GM12878 (cell line): ENCODE measurements at regions not wholly inside any gene's neighbourhood (a gene's known extent, or its start where the extent isn't known, plus 50 kb on each side); places are given as distances from the start of the nearest gene placed in this dataset.

Experiments used
- ATAC-seq: fragments of 200-7000 bp; cut with Tn5 transposase; 3 replicates; pipeline ENCODE4 v1.9.1; 2020; ENCODE audit warnings: mild to moderate bottlenecking, moderate library complexity
- BruUV-seq: library from RNA; stranded (reverse); fragments of 400-500 nt; replicated peaks from 2 replicates; lab custom pipeline; 2021; lab: Mats Ljungman, UMichigan
- CTCF ChIA-PET: fragments of 300-600 bp; sonication (Branson Sonifier 250); formaldehyde crosslinking; extraction: SDS; loops from one replicate; lab custom pipeline; 2021; ENCODE audit warnings: inconsistent platforms; lab: Yijun Ruan, JAX
- POLR2A ChIA-PET: fragments of 350-600 bp; formaldehyde crosslinking; extraction: SDS; loops from one replicate; lab custom pipeline; 2021; ENCODE audit warnings: inconsistent platforms; lab: Charles Lee
- RAD21 ChIA-PET: fragments of 300-600 bp; sonication (Branson Sonifier 250); formaldehyde crosslinking; loops from one replicate; lab custom pipeline; 2023; ENCODE audit warnings: antibody characterized with exemption; ENCODE audit not compliant: unreplicated experiment; lab: Charles Lee
- SMC1A ChIA-PET: fragments of 300-600 bp; sonication (Branson Sonifier 250); formaldehyde crosslinking; loops from one replicate; lab custom pipeline; 2023; ENCODE audit not compliant: unreplicated experiment, uncharacterized antibody; lab: Charles Lee
- DNase-seq: peaks from one replicate; pipeline ENCODE4 v3.0.0-alpha.2; 2011; ENCODE audit warnings: low read depth, low spot score
- FAIRE-seq: peaks from 3 replicates; lab custom pipeline; 2011; peaks lifted over from hg19 to GRCh38; lab: Jason Lieb, UNC
- H2AFZ ChIP-seq: 2 replicates; pipeline ENCODE4 v1.6.0; 2011; ENCODE audit warnings: low read depth, low read length, control low read depth; ENCODE audit not compliant: control insufficient read depth
- H3K27ac ChIP-seq: 2 replicates; pipeline ENCODE4 v1.5.1; 2011; ENCODE audit warnings: control low read depth; ENCODE audit not compliant: control insufficient read depth, insufficient read depth
- H3K27me3 ChIP-seq, 2 experiments: replicated peaks in 1 of 2; 2 replicates each; pipeline versions ENCODE4 v1.6.0 to v1.6.1; 2011; ENCODE audit warnings: low read length in 1 of 2; ENCODE audit not compliant: control insufficient read depth in 2 of 2, insufficient read depth in 2 of 2
- H3K36me3 ChIP-seq, 2 experiments: 2 replicates each; pipeline ENCODE4 v1.5.1; 2011; ENCODE audit warnings: low read length in 1 of 2; ENCODE audit not compliant: control insufficient read depth in 2 of 2, insufficient read depth in 2 of 2
- H3K4me1 ChIP-seq: 2 replicates; pipeline ENCODE4 v1.6.1; 2011; ENCODE audit warnings: mild to moderate bottlenecking, low read length, moderate library complexity, mixed read lengths; ENCODE audit not compliant: control insufficient read depth, insufficient read depth
- H3K4me2 ChIP-seq: 2 replicates; pipeline ENCODE4 v1.6.0; 2011; ENCODE audit warnings: control low read depth; ENCODE audit not compliant: control insufficient read depth, insufficient read depth
- H3K4me3 ChIP-seq: fragments of 200-600 bp; sonication (generic); 2 replicates; pipeline ENCODE4 v1.5.1; 2016
- H3K79me2 ChIP-seq: 2 replicates; pipeline ENCODE4 v1.6.0; 2011; ENCODE audit warnings: low read length; ENCODE audit not compliant: control insufficient read depth, insufficient read depth
- H3K9ac ChIP-seq: 2 replicates; pipeline ENCODE4 v1.8.0; 2011; ENCODE audit warnings: low read length, control low read depth, mixed read lengths; ENCODE audit not compliant: control insufficient read depth, insufficient read depth
- H3K9me3 ChIP-seq: replicated peaks from 3 replicates; pipeline ENCODE4 v1.5.1; 2011; ENCODE audit warnings: mild to moderate bottlenecking, low read length; ENCODE audit not compliant: control insufficient read depth, insufficient read depth
- H4K20me1 ChIP-seq: 2 replicates; pipeline ENCODE4 v1.6.0; 2011; ENCODE audit not compliant: control insufficient read depth, insufficient read depth
- EED ChIP-seq: sonication (generic); IDR thresholded peaks from 2 replicates; pipeline ENCODE4 v1.6.1; 2016; ENCODE audit warnings: antibody characterized with exemption, low read depth
- NR2F1 ChIP-seq: fragments of 450-650 bp; conservative IDR thresholded peaks from 2 replicates; pipeline ENCODE4 v1.6.1; 2017; ENCODE audit warnings: mild to moderate bottlenecking
- USF1 ChIP-seq: IDR thresholded peaks from 2 replicates; pipeline ENCODE4 v1.6.1; 2011; ENCODE audit warnings: borderline replicate concordance, low read depth, mild to moderate bottlenecking, moderate library complexity, mixed read lengths, low read length; ENCODE audit not compliant: insufficient read depth; ENCODE audit errors: extremely low read length
- ZNF207 ChIP-seq: fragments of 450-650 bp; IDR thresholded peaks from 2 replicates; pipeline ENCODE4 v1.6.1; 2014; ENCODE audit warnings: antibody characterized with exemption, mild to moderate bottlenecking, borderline replicate concordance
- WGBS: methylation state at CpG from one replicate; pipeline ENCODE4 v1.1.6; 2016; ENCODE audit warnings: low lambda C conversion rate; ENCODE audit not compliant: insufficient replicate concordance, insufficient coverage; ENCODE audit errors: missing lambda C conversion rate; 5-methylcytosine and 5-hydroxymethylcytosine counted together
- in situ Hi-C: fragments of 300-500 bp; cut with MboI; formaldehyde crosslinking; loops from 9 replicates; pipeline ENCODE4 v1.14.3; 2018; ENCODE audit warnings: mixed read lengths
- intact Hi-C: fragments of 100-400 bp; cut with micrococcal nuclease; formaldehyde crosslinking; loops from one replicate; pipeline ENCODE4 v1.14.2; 2022; ENCODE audit not compliant: unreplicated experiment
- TF ChIP-seq, protein P1 (sequence below): fragments of 450-650 bp; IDR thresholded peaks from 2 replicates; pipeline ENCODE4 v1.6.1; 2017; ENCODE audit warnings: mild to moderate bottlenecking
- TF ChIP-seq, protein P2 (sequence below): IDR thresholded peaks from 2 replicates; pipeline ENCODE4 v1.6.1; 2012; ENCODE audit warnings: low read depth, low read length, improper control_type of control experiment

DNA sequence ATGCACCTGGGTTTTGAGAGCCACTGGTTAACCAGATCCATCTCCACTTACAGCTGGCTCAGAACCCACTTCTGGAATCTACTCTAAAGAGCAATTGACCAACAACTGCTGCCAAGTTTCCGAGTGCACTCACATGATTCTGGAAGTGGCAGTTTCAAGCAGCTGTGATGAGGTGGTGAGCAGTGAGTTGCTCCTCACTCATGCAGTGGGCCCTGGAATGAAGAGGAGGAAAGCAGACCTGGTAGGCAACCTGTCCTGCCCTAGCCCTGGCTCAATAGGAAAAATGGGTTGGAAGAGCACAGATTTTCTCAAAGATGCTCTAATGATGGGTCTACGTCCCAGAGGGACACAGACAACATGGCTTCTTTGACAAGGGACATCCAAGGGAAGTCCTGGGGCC, 70.7 kb upstream of the NPY start:
- Histone ChIP-seq H3K4me3 (no peak overlapping the region), H3K27ac (no peak overlapping the region), H3K27me3 (no peaks in the 10 kb centered on the region; a peak in 1 of 4 replicates), H3K9ac (no peak overlapping the region), H3K9me3 (no peaks in the 10 kb centered on the region), H2AFZ (no peak overlapping the region), H3K4me2 (no peak overlapping the region), H4K20me1 (no peaks in the 10 kb centered on the region), H3K4me1 (no peaks in the 10 kb centered on the region), H3K36me3 (no peaks in the 10 kb centered on the region), H3K79me2 (no peaks in the 10 kb centered on the region)
- RAD21 ChIA-PET, result no interaction called here
- FAIRE-seq (no peak), DNase-seq (no peak), ATAC-seq (no peak)
- TF ChIP-seq, protein P1, sequence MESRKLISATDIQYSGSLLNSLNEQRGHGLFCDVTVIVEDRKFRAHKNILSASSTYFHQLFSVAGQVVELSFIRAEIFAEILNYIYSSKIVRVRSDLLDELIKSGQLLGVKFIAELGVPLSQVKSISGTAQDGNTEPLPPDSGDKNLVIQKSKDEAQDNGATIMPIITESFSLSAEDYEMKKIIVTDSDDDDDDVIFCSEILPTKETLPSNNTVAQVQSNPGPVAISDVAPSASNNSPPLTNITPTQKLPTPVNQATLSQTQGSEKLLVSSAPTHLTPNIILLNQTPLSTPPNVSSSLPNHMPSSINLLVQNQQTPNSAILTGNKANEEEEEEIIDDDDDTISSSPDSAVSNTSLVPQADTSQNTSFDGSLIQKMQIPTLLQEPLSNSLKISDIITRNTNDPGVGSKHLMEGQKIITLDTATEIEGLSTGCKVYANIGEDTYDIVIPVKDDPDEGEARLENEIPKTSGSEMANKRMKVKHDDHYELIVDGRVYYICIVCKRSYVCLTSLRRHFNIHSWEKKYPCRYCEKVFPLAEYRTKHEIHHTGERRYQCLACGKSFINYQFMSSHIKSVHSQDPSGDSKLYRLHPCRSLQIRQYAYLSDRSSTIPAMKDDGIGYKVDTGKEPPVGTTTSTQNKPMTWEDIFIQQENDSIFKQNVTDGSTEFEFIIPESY, result no peak
- TF ChIP-seq USF1 (no peak), ZNF207 (no peak), NR2F1 (no peak), EED (no peak)
- TF ChIP-seq, protein P2, sequence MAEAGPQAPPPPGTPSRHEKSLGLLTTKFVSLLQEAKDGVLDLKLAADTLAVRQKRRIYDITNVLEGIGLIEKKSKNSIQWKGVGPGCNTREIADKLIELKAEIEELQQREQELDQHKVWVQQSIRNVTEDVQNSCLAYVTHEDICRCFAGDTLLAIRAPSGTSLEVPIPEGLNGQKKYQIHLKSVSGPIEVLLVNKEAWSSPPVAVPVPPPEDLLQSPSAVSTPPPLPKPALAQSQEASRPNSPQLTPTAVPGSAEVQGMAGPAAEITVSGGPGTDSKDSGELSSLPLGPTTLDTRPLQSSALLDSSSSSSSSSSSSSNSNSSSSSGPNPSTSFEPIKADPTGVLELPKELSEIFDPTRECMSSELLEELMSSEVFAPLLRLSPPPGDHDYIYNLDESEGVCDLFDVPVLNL, result no peak
- in situ Hi-C loops, result no loop called here
- SMC1A ChIA-PET, result no interaction called here
- no TSS peak for BruUV-seq
- POLR2A ChIA-PET, result no interaction called here
- intact Hi-C loops, result no loop called here
- 20% methylated on average over 2 of the region's 2 CpGs for WGBS
- CTCF ChIA-PET, result no interaction called here
